ENCODE measurements at regions not wholly inside any gene's neighbourhood (a gene's known extent, or its start where the extent isn't known, plus 50 kb on each side); places are given as distances from the start of the nearest gene placed in this dataset.
"Not testable (repeated sequence)": the region's sequence is repeated elsewhere in the genome, so short reads cannot be mapped to it uniquely, and the experiment has no call there.

DNA sequence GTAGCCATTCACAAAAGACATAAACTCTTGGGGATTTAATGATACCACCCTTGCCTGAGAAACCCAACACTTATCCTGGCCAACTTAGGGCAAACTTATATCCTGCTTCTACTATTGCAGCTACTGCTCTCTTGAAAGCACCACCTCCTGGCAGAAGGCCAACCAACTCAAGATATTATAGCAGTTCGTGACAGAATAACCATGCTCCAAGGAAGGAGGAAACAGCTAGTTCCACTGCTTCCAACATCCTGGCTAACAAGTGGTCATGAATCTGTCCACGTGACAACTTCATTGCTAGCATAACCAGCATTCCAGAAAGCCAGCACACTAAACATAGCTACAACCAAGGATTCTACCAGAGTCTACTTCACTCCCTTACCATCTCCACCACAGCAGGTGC is 1037.5 kb downstream of the TBL1XR1 start:
- DNase-seq: no peak

DNA sequence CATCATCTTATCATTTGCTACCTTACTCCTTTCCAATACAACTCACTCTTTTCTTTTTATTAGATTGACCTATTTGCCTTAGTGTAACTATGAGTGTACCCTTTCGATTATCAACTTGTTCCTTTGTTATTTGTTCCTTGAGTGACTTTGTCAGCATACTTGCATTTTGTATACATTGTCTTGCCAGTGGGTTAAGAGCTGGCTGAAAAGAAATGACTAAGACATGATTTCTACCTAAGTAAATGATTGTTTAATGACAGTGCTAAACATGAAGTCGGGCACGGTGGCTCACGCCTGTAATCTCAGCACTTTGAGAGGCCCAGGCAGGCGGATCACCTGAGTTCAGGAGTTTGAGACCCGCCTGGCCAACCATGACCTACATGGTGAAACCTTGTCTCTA is 1042.3 kb downstream of the TBL1XR1 start:
- no peak for DNase-seq

DNA sequence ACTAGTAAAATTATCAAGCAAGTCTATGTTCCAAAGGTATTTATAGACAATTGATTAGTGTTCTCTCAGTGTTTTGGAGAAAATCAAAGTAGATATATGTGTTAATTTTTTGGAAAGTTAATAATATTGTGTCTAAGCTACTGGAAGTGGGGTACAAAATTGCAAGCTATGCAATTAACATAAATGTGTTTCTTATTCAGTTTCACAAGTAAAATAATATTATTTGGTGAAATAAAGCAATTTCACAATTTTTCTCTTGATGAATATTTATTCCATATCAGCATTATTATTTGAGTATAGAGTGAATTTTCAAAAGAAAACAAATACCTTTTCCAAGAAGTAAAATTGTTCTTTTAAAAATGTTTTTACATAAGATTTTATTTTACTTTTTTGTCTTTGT is 1047.7 kb downstream of the TBL1XR1 start:
- no peak for DNase-seq

DNA sequence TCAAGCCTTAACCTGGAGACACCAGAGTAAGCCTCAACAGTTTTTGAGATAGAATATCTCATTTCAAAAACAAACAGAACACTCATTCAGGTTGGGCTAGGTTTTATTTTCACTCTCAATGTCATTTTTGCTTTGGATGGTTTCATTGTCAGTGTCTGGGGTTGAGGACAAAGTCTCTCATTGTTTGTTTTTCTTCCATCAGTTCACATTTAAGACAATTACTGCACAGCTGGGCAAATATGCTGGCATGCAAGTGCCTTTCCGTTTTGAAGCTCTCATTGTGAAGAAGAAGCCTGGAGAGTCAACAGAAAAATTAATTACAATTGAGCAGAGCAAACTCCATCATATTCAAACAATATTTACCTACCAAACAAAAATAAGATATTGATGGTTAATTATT is 1050.0 kb downstream of the TBL1XR1 start:
- peak; percentile 97 for DNase-seq

DNA sequence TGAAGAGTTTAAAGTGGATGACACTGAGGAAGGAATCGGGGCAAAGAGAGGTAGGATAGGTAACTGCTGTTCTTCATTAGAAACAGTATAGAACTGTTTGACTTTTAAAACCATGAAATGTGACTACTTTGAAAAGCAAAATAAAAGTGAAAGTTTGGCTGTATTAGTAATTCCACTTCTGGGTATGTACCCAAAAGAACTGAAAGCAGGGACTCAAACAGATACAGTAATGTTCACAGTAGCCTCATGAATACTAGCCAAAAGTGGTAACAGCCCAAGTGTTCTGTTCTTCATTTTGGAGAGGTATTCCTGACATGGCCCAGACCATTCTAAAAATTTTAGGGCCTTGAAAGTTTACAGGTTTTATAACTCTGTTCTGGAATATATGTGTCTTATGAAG is 1055.4 kb downstream of the TBL1XR1 start:
- no peak for DNase-seq

DNA sequence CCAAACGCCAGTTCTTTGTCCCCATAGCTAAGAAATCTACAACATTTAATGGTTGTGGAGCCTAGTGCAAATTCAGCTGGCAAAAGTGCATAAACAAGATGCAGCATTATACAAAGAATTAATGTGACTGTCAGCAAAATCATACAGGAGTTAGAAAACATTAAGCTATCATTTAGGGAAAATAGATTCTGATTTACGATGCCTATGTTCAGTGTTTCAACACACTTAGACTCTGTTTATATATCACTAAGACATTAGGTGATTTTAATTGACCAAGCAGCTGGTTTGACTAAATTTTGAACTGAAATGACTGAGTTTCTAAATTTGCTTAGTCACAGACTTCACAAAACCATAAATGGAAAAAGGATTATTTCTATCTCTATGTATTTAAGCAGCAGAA is 1076.8 kb downstream of the TBL1XR1 start:
- DNase-seq: peak; percentile 21

DNA sequence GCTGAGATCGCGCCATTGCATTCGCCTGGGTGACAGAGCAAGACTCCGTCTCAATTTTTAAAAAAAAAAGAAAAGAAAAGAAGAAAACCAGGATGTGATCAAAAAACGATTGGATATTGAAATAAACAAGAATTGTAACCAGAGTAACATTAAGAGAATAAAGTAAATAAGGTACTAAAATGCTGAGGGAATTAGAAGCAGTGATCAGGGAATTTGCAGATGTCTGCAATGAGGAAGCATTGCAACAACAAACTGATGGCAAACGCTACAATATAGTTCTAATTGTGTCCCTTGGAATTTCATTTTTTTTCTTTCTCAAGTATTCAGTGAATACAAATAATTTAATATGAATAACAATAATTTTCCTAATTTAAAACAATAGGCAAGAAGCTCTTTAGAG is 1077.5 kb downstream of the TBL1XR1 start:
- DNase-seq: no peak

DNA sequence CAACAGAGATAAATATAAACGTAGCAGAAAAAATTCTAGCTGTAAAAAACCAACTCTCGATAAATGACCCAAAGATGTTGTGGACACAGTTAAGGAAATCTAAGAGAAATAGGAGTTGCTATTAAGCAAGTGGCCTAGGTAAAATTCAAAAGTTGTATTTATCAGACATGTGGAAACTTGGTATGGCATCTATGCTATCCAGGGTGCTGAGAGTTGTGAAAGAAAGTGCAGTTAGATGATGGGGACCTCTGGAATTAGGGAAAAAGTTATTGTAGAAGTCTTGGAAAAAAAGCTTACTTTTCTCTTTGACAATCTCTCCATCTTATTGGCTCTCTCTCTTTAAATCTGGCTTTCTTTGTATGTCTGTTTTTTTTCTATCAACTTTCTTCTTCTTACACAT is 1090.9 kb downstream of the TBL1XR1 start:
- DNase-seq: no peak

DNA sequence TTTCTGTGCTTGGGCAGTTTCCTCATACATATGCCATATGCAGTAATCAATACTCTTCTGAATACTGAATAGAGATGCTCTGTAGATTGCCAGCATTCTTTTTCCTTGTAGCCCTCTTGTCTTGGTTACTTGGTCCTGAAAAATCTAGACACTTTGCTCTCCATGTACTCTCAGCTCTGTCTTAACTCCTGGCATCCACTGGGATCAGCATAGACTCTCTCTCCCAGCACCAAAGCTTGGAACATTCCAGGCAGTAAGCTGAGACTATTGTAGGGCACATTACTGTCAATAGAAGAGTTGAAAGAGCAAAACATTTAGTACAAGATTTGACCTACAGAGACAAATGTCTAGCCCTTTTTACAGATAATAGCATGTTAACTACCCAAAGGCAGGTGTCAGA is 1100.3 kb downstream of the TBL1XR1 start:
- DNase-seq: peak; percentile 47

DNA sequence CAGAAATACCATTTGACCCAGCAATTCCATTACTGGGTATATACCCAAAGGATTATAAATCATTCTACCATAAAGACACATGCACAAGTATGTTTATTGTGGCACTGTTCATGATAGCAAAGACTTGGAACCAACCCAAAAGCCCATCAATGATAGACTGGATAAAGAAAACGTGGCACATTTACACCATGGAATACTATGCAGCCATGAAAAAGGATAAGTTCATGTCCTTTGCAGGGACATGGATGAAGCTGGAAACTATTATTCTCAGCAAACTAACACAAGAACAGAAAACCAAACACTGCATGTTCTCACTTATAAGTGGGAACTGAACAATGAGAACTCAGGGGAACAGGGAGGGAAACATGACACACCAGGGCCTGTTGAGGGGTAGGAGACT is 1103.4 kb downstream of the TBL1XR1 start:
- not testable (repeated sequence) for DNase-seq

DNA sequence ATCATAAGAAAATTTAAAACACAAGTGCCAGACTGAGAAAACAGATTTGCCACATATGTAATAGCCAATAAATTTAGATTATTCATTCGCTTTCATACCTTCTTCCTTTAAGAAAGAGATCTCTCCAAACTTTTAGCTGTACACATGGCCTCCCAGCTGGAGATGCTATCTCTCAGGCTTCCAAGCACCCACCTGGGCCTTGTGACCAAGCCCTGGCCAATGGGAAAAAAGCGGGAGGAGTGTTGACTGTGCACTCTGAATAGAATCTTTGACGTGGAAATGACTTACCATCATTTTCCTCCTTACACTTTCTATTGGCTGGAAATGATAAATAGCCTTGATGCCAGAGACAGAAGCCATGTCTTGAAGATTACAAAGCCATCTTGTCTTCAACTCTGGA is 1106.6 kb downstream of the TBL1XR1 start:
- DNase-seq: no peak

DNA sequence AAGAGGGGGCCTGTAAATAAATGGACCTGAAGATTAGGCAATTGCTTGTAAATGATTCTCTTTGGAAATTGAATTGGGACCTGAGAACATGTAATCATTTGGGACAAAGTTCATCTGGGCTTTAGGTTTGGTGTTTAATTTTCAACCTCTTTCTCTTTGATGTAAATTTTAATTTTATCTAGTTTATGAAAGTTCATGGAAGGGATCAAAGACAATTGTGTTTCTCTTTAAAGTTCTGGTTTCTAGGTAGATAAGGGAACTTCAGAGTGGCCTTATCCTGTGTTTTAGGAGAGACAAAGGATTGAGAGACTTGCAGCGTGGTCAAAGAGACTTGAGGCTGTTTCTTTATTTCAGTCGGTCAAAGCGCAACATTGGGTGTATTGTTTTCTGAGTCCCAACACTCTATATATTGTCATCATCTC is 1108.3 kb downstream of the TBL1XR1 start:
- no peak for DNase-seq

DNA sequence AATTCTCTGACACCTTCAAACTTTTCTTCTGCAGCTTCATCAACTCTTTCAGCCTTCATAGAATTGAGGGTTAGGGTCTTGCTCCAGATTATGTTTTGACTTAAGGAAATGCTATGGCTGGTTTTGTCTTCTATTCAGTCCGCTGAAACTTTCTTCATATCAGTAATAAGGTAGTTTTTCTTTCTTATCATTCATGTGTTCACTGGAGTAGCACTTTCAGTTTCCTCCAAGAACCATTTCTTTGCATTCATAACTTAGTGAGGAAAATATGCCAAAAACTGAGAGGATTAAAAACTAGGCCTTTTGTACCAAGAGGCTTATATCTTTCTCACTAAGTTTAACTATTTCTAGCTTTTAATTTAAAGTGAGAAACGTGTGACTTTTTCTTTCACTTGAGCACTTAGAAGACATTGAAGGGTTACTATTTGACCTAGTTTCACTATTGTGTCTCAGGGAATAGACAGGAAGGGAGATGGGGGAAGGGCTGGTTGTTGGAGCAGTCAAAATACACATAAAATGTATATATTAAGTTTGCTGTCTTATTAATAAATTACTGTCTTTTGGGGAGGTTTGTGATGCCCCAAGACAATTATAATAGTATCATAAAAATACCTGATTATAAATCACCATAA is 1110.1 kb downstream of the TBL1XR1 start:
- DNase-seq: no peak

DNA sequence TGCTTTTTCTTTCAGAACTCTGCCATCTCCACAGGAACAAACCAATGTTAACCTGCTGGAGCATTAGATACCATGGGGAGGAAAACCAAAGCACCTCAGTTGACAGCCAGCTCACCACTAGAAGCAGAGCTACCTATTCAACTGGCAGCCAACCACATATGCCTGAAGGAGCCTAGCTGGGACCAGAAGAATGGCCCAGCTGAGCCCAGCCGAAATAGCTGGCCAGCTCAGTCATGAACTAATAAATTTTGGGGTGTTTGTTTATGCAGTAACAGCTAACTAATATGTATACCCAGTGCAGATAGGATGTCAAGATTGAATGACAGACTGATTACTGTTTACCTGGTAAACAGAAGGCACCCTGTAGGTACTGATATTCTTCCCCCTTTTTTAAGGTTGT is 1117.5 kb downstream of the TBL1XR1 start:
- no peak for DNase-seq

DNA sequence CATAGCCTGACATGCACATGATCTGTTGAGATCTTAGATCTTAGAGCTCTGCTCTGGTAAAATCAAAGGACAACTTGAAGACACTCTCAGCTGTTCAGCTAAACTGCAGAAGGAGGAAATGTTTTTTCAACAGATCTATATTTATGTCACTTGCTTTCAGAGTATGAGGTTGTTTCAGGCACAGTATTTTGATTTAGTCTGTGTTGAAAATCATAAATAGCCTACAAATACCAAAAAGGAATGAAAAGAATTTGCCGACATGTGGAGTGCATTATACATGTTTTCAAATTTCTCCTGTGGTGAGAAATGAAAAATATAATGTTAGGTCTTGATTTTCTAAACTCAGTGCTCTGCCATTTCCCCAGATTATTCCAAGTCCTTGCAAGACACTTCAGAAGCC is 1118.4 kb downstream of the TBL1XR1 start:
- no peak for DNase-seq

DNA sequence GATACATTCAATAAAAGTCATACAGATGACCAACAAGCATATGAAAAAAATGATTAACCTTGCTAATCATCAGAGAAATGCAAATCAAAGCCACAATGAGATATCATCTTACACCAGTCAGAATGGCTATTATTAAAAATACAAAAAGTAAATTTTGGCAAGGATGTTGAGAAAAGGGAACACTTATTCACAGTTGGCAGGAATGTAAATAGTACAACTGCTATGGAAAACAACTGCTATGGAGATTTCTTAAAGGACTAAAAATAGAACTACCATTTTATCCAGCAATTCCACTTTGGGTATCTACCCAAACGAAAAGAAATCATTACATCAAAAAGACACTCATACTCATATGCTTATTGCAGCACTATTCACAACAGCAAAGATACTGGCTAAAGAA is 1121.8 kb downstream of the TBL1XR1 start:
- no peak for DNase-seq

DNA sequence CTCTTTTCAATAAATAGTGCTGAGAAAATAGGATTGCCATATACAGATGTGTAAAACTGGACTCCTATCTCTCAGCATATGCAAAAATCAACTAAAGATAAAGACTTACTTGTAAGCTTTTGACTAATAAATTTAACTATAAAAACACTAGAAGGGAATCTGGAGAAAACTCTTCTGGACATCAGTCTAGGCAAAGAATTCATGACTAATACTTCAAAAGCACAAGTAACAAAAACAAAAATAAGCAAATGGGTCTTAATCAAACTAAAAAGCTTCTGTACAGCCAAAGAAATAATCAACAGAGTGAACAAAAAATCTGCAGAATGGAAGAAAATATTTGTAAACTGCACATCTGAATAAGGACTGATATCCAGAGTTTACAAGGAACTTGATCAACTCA is 1122.2 kb downstream of the TBL1XR1 start:
- DNase-seq: no peak

DNA sequence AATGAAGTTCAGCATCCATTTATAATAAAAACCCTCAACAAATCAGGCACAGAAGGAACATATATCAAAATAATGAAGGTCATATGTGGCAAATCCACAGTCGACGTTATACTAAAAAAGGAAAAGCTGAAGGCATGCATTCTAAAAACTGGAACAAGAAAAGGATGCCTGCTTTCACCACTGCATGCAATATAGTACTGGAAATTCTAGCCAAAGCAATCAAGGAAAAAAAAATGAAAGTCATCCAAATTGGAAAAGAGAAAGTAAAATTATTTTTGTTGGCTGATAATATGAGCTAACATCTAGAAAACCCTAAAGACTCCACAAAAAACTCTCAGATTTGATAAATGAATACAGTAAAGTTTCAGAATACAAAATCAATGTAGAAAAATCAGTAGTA is 1123.2 kb downstream of the TBL1XR1 start:
- DNase-seq: no peak

DNA sequence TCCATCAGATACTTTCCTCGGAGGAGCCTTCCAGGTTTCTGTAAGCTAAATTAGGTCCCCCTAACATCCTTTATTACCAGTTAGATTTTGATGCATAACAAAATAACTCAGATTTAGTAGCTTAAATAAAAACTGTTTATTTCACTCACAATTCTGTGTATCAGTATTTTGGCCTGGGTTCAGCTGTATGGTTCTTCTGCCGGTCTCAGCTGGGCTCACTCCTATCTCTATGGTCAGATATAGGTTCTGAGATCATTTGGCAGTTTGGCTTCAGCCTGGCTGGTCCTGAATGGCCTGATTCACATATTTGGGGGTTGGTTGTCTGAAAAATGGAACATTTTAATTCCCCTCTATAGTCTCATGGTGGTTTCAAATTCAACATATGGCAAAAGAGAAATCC is 1125.3 kb downstream of the TBL1XR1 start:
- DNase-seq: no peak

DNA sequence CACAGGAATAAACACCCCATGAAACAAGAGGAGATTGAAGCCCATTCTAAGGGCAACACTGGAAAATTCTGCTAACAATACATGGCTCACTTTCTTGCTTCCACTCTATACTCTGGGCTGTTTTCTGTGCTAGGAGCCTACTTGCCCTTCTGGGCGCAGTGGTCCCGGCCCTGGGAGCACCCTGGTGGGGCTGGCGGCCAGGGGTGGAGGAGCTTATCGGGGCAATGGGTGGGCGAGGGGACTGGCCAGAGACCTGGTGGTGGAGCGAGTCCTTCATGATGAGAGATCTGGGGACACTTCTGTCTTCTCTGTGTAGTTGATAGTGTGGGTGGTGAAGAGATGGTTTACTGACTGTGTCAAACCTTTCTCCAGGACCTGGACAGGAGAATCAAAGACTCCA is 1128.5 kb downstream of the TBL1XR1 start:
- DNase-seq: no peak

DNA sequence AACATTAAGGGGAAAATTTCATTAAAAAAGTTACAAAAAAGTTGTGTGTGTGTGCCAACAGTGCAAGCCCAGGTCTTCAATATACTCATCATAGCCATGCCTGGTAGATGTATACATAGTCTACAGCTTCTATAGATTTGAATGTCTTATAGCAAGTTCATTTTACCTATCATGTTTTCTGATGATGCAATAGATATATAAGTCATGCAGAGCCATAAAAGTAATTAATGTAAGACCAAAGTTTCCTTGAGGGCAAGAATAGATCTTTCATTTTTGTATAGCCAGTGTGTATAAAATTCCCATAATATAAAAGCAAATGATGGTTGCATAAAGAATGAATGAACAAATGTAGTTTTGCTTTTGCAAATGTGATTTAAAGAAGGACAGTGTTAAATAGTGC is 1138.4 kb downstream of the TBL1XR1 start:
- no peak for DNase-seq

DNA sequence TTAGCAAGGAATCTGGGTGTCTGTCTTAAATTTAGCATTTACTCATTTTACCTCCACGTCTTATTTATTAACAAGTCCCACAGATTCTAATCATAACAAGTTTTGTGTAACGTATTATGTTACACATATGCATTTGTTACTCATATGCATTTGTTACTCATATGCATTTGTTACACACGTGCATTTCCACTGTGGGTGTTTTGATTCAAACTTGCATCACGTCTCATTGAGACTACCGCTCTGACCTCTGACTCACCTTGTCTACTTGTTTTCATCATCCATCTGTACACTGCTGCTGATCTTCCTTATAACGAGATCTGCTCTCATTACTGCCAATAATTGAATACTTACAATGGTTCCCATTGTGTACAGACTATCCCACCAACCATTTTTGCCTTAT is 1141.4 kb downstream of the TBL1XR1 start:
- DNase-seq: no peak

DNA sequence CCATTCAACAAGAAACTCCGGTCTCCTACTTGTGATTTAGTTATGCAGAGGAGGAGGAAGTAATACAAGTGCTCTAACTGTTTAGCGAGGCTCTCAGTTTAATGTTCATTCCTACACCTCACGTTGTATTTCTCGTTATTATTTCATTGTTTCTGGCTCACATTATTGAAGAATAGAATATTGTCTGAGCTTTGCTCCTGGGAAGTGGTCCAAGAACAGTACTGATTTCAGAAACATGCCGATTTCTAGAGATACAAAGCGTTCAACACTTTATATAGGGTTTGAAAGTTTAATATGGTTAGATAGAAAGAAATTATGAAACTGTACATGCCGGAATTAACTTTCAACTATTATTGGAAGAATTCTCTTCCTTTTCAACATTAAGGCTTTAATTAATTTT is 1145.5 kb downstream of the TBL1XR1 start:
- DNase-seq: no peak

DNA sequence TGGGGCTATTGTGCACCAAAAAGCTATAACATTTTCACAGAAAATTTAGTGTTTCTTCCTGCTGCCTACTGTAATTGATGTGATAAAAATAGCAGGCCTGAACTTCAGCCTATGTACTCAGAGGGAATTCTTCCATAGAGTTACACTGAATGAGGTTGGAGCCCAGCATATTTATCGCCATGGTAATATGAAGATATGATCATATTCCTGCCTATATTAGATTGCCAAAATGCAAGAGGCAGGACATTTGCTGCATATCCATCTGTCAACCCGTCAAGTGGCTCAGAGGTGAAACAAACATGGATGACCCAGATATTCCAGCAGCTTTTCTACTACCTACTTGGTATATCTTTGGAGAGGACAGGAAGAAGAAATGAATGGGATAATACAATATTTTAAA is 1150.6 kb downstream of the TBL1XR1 start:
- no peak for DNase-seq

DNA sequence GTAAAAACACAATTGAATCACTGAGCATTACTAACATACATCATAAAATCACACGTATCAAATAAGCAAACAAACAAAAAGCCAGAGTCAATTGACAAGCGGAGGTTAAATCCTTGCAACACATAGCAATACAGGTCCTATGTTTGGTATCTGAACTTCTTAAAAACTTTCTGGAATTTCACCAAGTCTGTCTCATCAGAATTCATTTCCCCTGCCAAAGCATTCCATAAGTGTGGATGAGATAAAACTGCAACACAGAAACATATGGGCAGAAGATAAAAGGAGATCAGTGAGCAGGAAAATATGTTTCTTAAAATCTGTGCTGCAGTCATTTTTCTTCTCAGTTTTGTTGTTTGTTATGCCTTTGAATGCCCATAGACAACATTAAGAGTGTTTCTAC is 1155.5 kb downstream of the TBL1XR1 start:
- DNase-seq: no peak

DNA sequence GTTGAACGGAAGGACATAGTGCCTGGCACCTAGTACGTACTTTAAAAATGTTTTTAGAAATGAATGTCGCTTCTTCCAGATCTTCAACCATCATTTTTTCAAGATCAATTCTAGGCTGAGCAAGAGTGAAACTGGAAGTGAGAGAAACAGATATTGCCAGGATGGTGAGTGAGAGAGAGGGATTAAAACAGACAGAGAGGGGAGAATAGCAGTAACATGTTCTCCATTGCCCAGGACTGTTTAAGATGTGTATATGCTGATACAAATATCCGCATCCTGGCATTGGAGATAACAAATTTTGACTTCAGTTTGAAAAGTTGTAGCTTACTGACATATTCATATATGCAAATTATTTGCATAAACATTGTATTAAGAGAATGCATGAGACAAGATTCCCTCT is 1156.1 kb downstream of the TBL1XR1 start:
- DNase-seq: no peak
